CD4-positive, alpha-beta T cell (primary cell): ENCODE measurements at regions not wholly inside any gene's neighbourhood (a gene's known extent, or its start where the extent isn't known, plus 50 kb on each side); places are given as distances from the start of the nearest gene placed in this dataset.

Source experiments
- ATAC-seq: fragments of 200-7000 bp; cut with Tn5 transposase; one replicate; pipeline ENCODE4 v1.10.0; 2022; ENCODE audit warnings: mild to moderate bottlenecking; ENCODE audit not compliant: poor library complexity
- CTCF ChIA-PET: fragments of 350-600 bp; sonication (Branson Sonifier 250); formaldehyde crosslinking; loops from one replicate; lab custom pipeline; 2021; ENCODE audit warnings: antibody characterized with exemption, inconsistent platforms; lab: Charles Lee
- POLR2A ChIA-PET: fragments of 350-600 bp; sonication (Branson Sonifier 250); formaldehyde crosslinking; loops from one replicate; lab custom pipeline; 2021; ENCODE audit warnings: antibody characterized with exemption, inconsistent platforms; lab: Charles Lee
- DNase-seq, 14 experiments: peaks; one replicate each; pipeline ENCODE4 v3.0.0-alpha.2; 2013 to 2020; ENCODE audit warnings: mixed read lengths in 2 of 14
- H3K27ac ChIP-seq, 2 donors: one replicate each; pipeline versions ENCODE4 v1.5.1 to v1.7.0; 2013; ENCODE audit warnings: low read length in 2 of 2, low read depth in 1 of 2, mild to moderate bottlenecking in 1 of 2
- H3K27me3 ChIP-seq, 2 experiments: 1 replicate in 1 of 2; 2 replicates in 1 of 2; pipeline versions ENCODE4 v1.6.1 to v1.7.0; 2013; ENCODE audit warnings: low read length in 2 of 2, control low read depth in 1 of 2, mild to moderate bottlenecking in 1 of 2, moderate library complexity in 1 of 2; ENCODE audit not compliant: insufficient read depth in 2 of 2, control insufficient read depth in 1 of 2
- H3K36me3 ChIP-seq: one replicate; pipeline ENCODE4 v1.6.1; 2013; ENCODE audit warnings: low read length, control low read depth; ENCODE audit not compliant: insufficient read depth
- H3K4me1 ChIP-seq: one replicate; pipeline ENCODE4 v1.6.1; 2013; ENCODE audit warnings: low read length, control low read depth; ENCODE audit not compliant: insufficient read depth
- H3K4me3 ChIP-seq: one replicate; pipeline ENCODE4 v1.5.1; 2013; ENCODE audit warnings: mild to moderate bottlenecking, low read length, moderate library complexity
- H3K9me3 ChIP-seq, 2 experiments: 1 replicate in 1 of 2; 2 replicates in 1 of 2; pipeline versions ENCODE4 v1.6.1 to v1.7.0; 2013; ENCODE audit warnings: low read length in 2 of 2, mild to moderate bottlenecking in 2 of 2, control low read depth in 1 of 2, moderate library complexity in 1 of 2; ENCODE audit not compliant: control insufficient read depth in 1 of 2, insufficient read depth in 1 of 2
- H3K27ac Mint-ChIP-seq: one replicate; pipeline ENCODE4 v1.8.0; 2020; ENCODE audit warnings: mixed read lengths
- H3K27me3 Mint-ChIP-seq: one replicate; pipeline ENCODE4 v1.8.0; 2021; ENCODE audit warnings: mixed read lengths
- H3K36me3 Mint-ChIP-seq: one replicate; pipeline ENCODE4 v1.8.0; 2021; ENCODE audit warnings: low read depth, mixed read lengths
- H3K4me1 Mint-ChIP-seq: one replicate; pipeline ENCODE4 v1.8.0; 2021; ENCODE audit warnings: low read depth, mixed read lengths
- H3K4me3 Mint-ChIP-seq: one replicate; pipeline ENCODE4 v1.8.0; 2020; ENCODE audit warnings: mild to moderate bottlenecking, mixed read lengths
- H3K9me3 Mint-ChIP-seq: one replicate; pipeline ENCODE4 v1.8.0; 2020; ENCODE audit warnings: mixed read lengths
- intact Hi-C, 2 experiments: fragments of 100-400 bp; cut with DNase I in 1 of 2; cut with micrococcal nuclease in 1 of 2; formaldehyde crosslinking; loops; one replicate each; pipeline versions ENCODE4 v1.15.1 to v1.9.0; 2023 to 2025; cut with DNase I, micrococcal nuclease
- TF ChIP-seq, protein P1 (sequence below): fragments of 200-600 bp; IDR thresholded peaks from one replicate; pipeline ENCODE4 v1.8.0; 2022; ENCODE audit warnings: antibody characterized with exemption, mild to moderate bottlenecking

DNA sequence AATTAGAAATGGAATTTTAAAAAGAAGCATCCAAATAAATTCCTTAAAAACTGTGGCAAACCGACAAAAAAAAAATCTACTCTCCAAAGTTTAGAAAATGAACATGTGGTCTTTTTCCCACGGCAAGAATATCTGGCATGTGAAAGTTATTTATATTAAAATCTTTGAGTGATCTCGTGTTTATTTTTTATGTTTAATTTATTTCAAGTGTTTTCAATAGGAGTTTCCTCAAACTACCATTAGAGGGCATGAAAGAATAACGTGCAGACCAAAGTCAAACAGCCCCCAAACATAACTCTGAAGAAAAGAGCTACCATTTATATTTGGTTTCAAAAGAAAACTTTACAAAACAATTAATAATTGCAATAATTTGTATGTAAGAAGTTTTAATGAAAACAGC is 286.4 kb downstream of the ZIC4 start:
- no peaks in the 10 kb centered on the region for H3K27me3 ChIP-seq
- ATAC-seq (no peak), DNase-seq (no peak)
- no peaks in the 10 kb centered on the region for H3K36me3 ChIP-seq
- TF ChIP-seq, protein P1, sequence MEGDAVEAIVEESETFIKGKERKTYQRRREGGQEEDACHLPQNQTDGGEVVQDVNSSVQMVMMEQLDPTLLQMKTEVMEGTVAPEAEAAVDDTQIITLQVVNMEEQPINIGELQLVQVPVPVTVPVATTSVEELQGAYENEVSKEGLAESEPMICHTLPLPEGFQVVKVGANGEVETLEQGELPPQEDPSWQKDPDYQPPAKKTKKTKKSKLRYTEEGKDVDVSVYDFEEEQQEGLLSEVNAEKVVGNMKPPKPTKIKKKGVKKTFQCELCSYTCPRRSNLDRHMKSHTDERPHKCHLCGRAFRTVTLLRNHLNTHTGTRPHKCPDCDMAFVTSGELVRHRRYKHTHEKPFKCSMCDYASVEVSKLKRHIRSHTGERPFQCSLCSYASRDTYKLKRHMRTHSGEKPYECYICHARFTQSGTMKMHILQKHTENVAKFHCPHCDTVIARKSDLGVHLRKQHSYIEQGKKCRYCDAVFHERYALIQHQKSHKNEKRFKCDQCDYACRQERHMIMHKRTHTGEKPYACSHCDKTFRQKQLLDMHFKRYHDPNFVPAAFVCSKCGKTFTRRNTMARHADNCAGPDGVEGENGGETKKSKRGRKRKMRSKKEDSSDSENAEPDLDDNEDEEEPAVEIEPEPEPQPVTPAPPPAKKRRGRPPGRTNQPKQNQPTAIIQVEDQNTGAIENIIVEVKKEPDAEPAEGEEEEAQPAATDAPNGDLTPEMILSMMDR, result no peak
- Mint-ChIP-seq H3K4me1 (no peaks in the 10 kb centered on the region), H3K36me3 (no peaks in the 10 kb centered on the region), H3K4me3 (no peak overlapping the region), H3K27me3 (no peaks in the 10 kb centered on the region), H3K27ac (no peak overlapping the region), H3K9me3 (peaks cover 9% of the 10 kb centered on the region)
- no peak overlapping the region for H3K4me3 ChIP-seq
- no peak overlapping the region for H3K27ac ChIP-seq
- H3K4me1 ChIP-seq, result no peaks in the 10 kb centered on the region
- ChIA-PET CTCF (no interaction called here), POLR2A (no interaction called here)
- H3K9me3 ChIP-seq, result no peaks in the 10 kb centered on the region
- intact Hi-C loops, result no loop called here

DNA sequence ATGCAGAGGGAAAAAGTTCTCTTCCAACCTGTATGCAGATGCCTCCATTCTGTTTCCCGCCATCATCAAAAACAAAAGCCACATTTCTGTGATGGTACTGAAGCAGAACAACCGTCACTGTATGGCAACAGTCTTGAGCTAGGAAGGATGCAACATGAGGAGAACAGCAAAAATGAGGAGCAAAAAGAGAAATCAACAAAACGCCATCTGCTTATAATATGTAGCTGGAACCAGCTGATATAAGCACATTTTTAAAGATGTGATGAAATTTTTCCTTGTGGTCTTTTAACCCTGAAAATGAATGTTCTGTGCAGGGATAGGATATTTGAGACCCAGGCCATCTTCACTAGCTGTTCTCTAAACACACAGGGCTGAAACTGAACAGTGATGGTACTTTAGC is 287.0 kb downstream of the ZIC4 start:
- Mint-ChIP-seq H3K27me3 (no peaks in the 10 kb centered on the region), H3K27ac (no peak overlapping the region), H3K9me3 (peaks cover 8% of the 10 kb centered on the region), H3K4me1 (no peaks in the 10 kb centered on the region), H3K36me3 (no peaks in the 10 kb centered on the region), H3K4me3 (no peak overlapping the region)
- Histone ChIP-seq H3K27me3 (no peaks in the 10 kb centered on the region), H3K4me1 (no peaks in the 10 kb centered on the region), H3K27ac (no peak overlapping the region), H3K4me3 (no peak overlapping the region), H3K9me3 (no peaks in the 10 kb centered on the region), H3K36me3 (no peaks in the 10 kb centered on the region)
- CTCF ChIA-PET, result no interaction called here
- intact Hi-C loops, result no loop called here
- POLR2A ChIA-PET, result no interaction called here
- ATAC-seq (no peak), DNase-seq (no peak)
- TF ChIP-seq, protein P1, result no peak

DNA sequence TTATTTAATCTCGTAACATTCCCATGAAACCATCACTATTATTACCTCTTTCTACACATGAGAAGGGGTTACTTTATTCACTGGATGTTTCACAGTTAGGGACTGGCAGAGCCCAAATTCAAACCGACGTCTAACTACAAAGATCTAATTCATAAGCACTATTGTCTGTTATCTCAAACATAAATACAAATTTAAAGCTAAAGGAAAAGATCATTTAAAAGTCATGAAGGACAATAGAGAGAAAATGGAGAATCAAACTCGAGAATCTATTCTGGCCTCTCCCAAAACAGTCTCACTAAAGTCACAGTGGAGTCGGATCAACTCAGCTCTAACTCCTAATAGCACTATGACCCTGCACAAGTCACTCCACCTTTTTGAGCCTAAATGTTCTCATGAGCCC is 287.7 kb downstream of the ZIC4 start:
- Mint-ChIP-seq H3K4me1 (no peaks in the 10 kb centered on the region), H3K4me3 (no peak overlapping the region), H3K27me3 (no peaks in the 10 kb centered on the region), H3K9me3 (peaks cover 8% of the 10 kb centered on the region), H3K36me3 (no peaks in the 10 kb centered on the region), H3K27ac (no peak overlapping the region)
- intact Hi-C loops, result no loop called here
- Histone ChIP-seq H3K36me3 (no peaks in the 10 kb centered on the region), H3K4me1 (no peaks in the 10 kb centered on the region), H3K27ac (no peak overlapping the region), H3K9me3 (no peaks in the 10 kb centered on the region), H3K27me3 (no peaks in the 10 kb centered on the region), H3K4me3 (no peak overlapping the region)
- TF ChIP-seq, protein P1, result no peak
- no peak for ATAC-seq
- no peak for DNase-seq
- ChIA-PET POLR2A (no interaction called here), CTCF (no interaction called here)
